COLO668 (cell line): ENCODE measurements at regions not wholly inside any gene's neighbourhood (a gene's known extent, or its start where the extent isn't known, plus 50 kb on each side); places are given as distances from the start of the nearest gene placed in this dataset.

ENCODE experiments used
- DNase-seq: peaks from one replicate; lab custom pipeline; 2025; ENCODE audit not compliant: unreplicated experiment; lab: John Stamatoyannopoulos, UW

DNA sequence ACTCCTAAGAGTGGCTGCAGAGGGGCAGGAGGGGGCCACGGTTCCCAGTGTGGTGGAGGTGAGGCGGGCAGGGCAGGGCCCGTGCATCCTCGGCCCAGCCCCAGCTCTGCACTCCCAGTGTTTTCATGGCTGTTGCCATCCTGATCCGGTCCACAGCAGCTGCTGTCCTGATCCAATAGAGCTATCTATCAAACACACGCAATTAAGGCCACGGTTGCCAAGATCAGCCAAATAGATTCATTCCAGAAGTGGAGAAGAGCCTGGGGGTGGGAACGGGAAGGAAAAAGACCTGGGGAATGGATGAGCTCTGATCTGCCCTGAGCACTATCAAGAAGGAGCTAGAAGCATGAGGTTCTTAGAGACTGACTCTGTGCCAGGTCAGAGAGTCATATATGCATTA, 160.9 kb upstream of the SYT13 start:
- no peak for DNase-seq

DNA sequence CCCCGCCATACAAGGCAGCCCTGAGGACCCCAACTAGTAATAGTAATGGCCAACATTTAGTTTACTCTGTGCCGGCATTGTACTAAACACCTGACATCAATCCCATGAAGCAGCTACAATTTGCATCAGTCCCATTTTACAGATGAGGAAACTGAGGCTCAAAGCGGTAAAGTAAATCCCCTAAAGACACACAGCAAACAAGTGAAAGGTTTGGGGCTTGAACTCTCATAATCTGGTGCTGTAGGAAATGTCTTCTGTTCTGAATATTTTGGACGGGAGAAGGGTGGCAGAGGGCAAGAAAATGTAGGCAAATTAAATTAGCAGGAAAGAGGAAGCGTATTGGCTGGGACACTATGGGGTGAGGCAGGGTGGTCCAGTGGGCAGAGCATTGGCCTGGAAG, 160.3 kb upstream of the SYT13 start:
- no peak for DNase-seq

DNA sequence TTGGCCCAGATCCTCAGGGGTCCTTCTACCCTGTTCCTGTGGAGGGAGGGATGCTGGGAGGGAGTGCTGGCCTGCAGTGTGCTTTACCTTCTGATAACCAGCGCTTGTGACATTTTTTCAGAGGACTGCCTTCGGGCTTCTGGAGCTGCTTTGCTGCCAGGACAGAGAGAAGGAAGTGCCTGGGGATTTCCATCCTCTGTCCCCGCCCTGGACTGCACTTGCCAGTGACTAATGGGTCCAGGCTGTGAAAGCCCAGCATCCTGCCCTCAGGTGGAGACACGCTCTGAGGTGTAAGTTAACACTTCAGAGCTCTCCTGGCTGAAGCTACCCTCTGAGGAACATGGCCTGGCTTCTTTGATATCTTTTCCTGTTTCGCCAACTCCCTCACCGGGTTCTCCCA, 158.7 kb upstream of the SYT13 start:
- DNase-seq, result no peak

DNA sequence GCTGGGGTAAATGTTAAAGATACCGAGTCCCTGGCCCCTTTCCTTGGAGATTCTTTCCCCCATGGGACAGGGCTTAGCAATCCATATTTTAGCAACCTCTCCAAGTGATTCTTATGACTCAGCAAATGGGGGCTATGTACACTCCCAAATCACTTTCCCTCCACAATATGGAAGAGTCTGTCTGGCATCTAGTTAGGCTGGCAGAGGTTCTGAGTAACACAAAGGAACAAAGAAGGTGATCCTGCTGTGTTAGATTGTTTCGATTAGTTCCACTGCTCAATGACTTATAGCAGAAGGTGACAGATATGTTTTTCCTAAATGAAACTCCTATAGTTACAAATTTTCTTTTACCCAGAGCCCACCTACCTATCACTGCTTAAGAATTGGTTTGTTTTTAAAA, 154.0 kb upstream of the SYT13 start:
- no peak for DNase-seq

DNA sequence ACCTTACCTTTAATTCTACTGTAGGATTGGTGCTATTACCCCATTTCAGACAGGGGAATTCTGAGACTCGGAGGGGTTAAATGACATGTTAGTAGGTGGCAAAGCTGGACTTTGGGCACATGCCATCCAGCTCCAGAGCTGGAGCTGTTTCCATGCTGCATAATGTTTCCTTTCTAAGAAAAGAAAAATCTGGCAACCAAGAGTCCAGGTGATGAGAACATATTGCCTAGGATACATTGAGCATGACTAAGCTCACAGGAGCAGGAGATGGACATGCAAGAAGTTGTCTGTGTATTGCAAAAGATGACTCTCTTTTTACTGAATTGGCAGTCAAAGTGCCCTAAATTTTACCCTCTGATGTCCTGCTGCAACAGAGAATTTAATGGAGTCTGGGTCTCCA, 150.8 kb upstream of the SYT13 start:
- no peak for DNase-seq

DNA sequence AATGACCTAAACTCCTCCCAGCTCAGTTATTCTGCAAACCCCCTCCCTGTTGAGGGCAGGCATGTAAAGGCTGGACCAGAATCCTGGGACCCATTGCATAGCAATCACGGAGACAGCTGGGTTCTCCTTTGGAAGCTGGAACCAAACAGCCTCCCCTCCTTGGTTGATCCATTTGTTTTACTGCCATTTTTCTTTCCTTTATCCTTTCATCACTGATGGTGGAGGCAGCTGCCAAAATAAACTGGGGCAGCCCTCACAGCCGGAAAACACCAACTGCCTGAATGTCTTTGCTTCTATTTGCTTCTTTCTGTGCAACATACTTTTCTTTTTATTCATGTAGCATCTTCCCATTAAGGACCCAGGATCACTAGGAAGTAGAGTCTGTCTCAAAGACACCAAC, 150.0 kb upstream of the SYT13 start:
- no peak for DNase-seq

DNA sequence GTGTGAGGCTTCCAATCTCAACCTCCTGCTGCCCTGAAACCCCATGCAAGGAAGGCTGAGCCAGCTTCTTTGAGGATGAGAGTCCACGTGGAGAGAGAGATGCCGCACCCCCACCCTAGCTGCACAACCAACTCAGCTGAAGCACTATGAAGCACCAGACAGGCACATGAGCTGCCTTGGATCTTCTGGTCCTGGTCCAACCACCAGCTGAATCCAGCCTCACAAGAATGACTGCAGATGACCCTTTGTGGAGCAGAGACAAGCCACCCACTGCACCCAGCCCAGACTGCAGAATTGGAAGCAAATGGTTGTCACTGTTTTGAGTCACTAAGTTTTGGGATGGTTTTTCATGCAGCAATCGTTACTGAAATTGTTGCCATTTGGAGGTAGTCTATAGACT, 149.6 kb upstream of the SYT13 start:
- no peak for DNase-seq

DNA sequence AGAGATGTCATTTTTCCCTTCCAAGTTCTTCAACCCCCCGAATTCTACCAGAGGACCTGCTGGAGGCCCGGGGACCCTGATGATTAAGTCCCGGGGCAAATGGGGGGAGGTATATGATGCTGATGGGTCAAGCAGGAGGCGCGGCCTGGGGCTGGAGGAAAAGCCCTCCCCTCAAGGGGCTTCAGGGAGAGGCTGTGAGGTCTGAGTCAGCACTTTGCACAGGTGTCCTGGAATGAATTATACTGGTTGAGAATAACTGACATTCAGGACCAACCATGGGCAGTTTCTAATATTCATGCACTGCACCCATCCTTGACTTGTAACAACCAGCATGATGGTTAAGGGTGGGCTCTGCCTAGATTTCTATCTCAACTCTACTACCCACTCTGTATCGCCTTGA, 146.8 kb upstream of the SYT13 start:
- no peak for DNase-seq

DNA sequence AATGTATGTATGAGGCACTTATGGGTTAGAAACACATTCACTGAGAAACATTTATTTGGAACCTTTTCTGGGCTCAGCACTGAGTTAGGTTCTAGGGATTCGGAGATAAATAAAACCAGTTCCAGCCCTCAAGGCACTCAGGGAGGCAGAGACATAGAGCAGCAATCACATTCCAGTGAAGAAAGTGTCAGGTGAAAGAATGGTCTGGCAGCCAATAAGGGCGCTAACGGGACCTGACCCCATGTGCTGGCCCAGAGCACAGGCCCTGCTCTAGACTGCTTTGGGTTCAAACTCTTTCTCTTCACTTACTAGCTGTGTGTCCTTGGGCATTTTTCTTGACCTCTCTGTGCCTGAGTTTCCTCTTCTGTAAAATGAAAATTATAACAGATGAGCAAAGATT, 146.0 kb upstream of the SYT13 start:
- DNase-seq, result no peak

DNA sequence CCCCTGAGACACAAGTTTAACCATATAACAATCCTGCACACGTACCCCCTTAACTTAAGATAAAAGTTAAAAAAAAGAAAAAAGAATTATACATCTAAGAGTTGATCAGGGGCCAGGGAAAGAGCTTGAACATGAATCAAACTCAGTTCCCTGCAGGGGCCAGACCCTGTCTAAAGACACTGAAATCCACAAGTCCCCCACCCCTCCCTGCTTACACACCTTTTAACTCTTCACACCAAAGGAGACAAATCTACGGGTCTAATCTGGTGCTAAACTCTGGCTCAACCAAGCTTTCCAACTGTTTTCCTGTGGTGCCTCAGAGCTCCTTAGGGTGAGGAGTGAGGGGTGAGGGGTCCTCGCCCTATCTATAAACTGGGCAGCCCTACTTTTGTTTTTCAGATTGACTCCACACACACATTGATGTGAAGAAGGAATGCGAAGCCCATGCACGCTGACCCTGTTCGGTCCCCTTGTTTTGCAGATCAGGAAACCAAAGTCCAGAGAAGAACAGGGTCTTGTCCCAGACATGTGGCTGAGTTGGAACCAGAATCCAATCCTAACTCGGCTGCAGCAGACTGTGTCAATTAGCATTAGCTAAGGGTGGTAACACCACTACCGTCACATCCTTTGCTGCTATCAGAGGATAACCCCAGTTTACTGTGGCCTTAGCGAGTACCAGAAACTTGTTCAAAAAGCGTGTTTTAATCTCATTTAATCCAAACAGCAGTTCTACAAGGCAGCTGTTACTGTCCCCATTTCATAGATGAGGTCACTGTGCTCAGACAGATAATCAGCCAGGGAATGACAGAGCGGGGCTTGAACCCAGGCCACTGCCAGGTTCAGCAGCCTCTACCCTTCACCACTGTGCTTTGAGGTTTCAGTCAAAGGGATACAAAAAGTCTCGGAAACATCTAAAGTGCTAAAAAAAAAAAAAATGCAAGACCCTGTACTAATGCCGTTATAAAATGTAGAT, 145.2 kb upstream of the SYT13 start:
- no peak for DNase-seq

DNA sequence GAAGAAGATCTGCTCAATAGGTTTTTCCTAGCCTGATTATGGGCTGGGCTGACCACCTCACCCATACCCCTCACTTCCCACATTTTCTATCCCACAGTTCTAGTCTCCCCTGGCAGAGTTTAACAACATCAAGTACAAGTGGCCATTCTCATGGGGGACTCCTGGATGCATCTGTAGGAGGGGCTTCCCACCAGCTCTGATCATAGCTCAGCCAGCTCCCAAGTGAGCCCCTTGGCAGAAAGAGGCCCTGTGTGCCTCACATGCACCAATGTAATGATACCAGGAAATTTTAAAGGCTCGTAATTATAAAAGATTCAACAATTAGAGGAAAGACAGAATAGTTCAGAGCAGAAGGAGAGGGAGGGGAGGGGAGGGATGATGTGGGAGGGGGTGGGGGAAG, 144.2 kb upstream of the SYT13 start:
- no peak for DNase-seq

DNA sequence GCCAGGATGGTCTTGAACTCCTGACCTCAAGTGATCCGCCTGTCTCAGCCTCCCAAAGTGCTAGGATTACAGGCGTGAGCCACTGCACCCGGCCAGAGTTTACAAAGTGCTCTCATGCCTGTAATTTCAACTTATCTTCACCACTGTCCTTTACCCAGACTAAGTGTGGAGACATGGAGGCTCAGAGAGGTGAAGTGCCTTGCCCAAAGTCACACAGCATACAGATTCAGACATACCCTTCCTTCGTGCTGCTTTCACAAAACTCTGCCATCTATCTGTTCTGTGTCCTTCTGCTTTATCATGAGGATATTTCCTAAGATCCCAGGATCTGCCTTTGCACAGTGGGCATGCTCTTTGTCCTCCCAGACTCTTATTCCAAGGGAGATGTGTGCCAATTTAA, 143.6 kb upstream of the SYT13 start:
- DNase-seq, result no peak

DNA sequence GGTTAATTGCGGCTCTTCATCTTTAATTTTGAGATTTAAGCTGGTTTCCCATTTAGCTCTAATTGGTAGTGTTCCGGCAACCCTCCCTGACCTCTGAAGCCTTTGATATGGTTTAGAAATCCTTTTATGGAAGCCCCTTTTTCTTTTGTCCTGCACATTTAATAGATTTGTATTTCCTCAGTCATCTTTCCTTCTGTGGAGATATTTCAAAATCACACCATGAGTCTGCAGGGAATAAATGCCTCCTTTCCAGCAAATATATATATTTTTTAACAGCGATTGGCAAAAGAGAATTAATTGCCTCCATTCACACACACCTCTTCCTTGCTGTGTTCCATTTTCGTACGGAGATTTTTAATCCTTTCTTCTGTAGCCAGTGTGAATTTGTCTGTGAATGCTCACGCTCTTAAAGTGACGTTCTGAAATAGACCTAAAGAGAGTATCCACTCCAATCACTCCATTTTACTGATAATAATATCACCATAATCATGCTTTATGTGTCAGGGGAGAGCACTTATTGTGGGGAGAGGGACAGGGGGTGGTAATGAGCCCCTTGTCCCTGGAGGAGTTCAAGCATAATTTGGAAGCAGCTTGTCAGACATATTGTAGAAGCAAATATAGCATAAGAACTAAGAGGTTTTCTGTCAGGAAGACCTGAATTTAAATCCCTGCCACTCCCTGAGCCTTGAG, 142.5 kb upstream of the SYT13 start:
- DNase-seq, result no peak

DNA sequence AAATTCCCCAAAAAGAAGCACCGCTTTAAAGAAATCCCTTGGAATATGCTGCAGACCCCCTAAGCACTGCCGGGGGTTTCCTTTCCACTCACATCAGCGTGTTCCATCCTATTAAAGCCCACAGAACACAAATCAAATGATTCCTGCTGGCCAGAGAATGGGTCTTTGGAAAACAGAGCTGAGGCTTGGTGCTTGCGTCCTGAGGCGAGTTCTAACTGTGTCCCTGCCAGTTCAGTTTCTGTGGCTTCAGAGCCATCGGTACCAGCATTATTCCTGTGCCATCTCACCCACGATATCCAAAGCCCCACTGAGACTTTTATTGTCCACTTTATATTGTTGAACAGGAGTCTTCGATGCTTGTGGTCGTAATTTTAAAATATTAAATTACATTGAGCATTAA, 142.0 kb upstream of the SYT13 start:
- no peak for DNase-seq

DNA sequence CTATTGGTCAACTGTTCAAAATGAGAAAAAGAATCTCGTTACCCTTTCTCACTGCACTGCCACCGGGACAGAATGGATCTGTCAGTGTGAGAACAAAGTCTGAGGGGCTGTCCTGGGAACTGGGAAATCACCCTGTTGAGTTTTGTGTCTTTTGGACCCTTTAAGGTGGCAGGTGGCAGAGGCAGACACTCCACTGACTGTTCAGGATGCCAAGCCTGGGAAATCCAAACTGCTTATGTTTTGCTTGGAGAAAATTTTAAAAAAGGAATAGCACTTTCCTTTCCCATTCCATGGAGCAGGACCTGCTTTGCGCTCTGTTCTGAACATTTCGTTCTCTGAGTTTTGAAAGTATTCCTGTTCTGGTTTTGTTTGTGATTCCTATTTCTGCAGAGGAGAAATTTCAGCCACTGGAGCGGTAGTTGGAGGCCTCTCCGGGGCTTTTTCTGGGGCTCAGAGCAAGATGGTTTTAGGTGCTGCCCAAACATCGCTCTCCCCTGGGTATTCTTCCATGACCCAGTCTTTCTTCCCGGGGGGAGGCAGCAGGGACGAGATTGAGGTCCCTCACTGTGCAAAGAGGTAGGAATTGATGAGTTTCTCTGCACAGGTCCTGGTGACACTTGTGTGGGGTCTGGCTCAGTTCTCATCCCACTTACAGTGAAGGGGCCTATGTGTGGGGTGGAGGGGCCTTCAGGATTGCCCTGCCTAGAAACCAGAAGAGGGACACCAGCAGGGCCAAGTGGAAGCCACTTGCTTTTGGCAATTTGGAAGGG, 138.5 kb upstream of the SYT13 start:
- no peak for DNase-seq

DNA sequence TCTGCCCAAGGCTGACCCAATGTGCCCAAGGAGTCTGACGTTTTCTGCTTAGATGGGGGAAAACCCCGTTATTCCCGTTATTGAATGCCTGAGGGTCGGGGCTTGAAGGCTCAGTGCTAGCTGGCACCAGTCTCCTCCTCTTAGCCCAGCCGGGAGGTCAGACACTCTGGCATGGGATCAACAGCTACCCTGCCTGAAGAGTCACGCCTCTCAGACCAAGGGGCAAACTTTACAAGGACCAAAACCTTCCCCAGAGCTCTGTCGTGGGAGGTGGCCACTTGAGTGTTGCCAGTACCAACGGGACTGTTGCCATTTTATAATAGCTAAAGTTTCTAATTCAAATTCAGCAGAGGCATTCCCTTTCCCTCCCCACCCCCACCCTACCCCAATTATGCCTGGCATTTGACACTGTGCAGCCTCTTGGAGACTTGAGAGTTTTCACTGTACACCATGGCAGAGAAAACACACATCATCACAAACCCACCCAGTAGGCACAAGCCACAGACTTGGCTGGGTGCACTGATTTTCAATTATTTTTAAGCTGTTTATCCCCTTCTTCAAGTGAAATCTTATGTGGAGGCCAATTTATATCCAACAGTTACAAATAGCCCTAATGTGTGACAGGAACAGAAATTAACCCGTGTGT, 137.5 kb upstream of the SYT13 start:
- no peak for DNase-seq

DNA sequence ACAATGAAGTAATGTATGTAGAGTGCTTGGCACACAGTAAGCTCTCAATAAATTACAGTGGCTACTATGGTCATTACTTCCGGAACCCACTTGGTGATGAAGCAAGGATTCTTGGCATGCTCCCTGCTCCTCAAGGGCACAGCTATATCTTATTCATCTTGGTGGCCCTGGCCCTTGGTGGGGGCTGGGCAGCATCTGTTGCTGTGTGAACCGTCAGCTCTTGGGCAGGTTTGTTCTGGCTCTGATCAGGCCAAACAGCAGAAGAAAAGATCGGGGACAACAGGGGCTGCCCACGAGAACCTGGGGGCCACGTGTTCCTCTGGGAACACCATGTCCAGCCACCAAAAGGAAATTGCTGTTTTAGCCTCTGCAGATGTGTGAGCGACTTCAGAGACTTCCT, 136.9 kb upstream of the SYT13 start:
- no peak for DNase-seq

DNA sequence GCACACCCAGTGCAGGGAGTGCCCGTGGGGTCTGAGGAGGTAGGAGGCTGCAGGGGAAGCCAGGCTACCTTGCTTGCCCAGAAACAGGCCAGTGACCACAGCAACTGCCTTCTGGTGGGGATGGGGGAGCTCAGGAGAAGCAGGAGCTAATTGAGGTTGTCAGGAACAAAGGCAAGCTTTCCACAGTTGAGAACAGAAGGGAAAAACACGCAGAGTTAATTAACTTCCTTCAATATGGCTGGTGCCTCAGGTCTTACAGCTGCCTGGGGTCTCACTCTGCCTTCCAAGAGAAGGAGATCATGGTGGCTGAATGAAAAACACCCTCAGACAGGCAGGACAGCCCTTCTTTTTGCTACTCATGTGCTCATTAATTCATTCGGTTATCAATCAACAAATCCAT, 127.9 kb upstream of the SYT13 start:
- no peak for DNase-seq

DNA sequence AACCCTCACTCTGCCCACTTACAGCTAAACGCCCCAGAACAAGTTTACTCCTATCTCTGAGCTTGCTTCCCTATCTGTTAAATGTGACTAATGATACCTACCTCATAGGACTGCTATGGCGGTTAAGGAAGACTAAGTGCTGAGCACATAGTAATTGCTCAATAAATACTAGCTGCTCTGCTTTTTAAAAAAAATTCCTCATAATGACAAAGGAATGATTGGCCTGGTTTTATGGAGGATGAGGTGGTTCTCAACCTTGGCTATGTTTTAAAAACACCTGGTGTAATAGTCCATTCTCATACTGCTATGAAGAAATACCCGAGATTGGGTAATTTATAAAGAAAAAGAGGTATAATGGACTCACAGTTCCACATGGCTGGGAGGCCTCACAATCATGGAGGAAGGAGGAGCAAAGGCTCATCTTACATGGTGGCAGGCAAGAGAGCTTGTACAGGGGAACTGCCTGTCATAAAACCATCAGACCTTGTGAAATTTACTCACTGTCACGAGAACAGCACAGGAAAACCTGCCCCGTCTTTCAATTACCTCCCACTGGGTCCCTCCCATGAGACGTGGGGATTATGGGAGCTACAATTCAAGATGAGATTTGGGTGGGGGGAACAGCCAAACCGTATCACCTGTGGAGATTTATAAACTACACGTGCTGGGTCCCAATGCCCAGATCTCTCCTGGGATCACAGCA, 127.2 kb upstream of the SYT13 start:
- no peak for DNase-seq

DNA sequence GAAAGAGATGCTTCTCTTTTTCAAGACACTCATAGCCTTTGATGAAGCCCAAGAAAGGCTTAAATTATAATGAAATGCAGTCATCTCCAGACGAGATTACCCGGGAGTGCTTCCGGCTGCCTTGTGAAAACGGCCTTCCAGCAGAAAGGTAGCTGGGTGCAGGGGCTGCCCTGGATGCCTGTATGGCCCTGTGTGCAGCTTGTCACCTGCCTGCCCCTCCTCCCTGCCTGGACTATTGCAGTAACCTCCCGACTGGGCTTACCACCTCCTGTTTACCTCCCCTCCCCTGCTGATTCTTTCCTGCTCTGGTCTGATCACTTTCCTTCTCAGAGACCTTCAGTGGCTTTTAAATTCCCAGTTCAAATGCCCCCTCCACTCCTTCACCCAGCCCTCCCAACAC, 126.4 kb upstream of the SYT13 start:
- no peak for DNase-seq

DNA sequence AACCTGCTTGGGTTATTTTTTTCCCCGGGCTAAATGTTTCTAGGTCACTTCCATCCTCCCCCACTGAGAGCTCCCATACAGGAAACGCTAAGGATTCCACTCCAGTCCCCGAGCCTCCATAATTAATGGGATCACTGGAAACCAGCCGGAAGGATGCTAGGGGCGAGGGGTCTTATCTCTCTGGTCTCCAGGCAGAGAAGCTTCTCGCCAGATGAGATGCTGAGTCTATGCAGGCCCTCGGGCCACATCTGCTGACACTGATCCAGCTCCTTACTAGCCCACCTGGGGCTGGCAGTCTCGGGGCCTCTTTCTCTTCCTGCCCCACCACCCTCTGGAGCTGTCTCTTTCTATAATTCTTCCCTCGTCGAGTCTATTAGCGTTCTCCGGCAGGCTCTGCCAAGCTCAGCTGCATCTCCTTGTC, 125.9 kb upstream of the SYT13 start:
- DNase-seq, result no peak
